Right cardiac atrium (tissue), 5 donors: ENCODE measurements at regions not wholly inside any gene's neighbourhood (a gene's known extent, or its start where the extent isn't known, plus 50 kb on each side); places are given as distances from the start of the nearest gene placed in this dataset.
"Not testable (repeated sequence)": the region's sequence is repeated elsewhere in the genome, so short reads cannot be mapped to it uniquely, and the experiment has no call there.

ENCODE experiments used
- ATAC-seq, 2 donors: fragments of 200-7000 bp; cut with Tn5 transposase; one replicate each; pipeline versions ENCODE4 v1.8.0 to v1.9.1; 2020; ENCODE audit warnings: moderate library complexity in 2 of 2, mild to moderate bottlenecking in 1 of 2
- DNase-seq, 3 donors: peaks; one replicate each; pipeline ENCODE4 v3.0.0-alpha.2; 2020
- H3K27ac ChIP-seq: one replicate; pipeline ENCODE4 v1.5.1; 2013; ENCODE audit warnings: mild to moderate bottlenecking, low read length, control low read depth, moderate library complexity
- H3K27me3 ChIP-seq: one replicate; pipeline ENCODE4 v1.6.1; 2013; ENCODE audit not compliant: control insufficient read depth, insufficient read depth
- H3K4me1 ChIP-seq: one replicate; pipeline ENCODE4 v1.6.1; 2013; ENCODE audit warnings: low read length; ENCODE audit not compliant: control insufficient read depth, insufficient read depth
- H3K4me3 ChIP-seq: one replicate; pipeline ENCODE4 v1.5.1; 2013; ENCODE audit warnings: low read length, control low read depth
- H3K9me3 ChIP-seq: one replicate; pipeline ENCODE4 v1.6.1; 2013; ENCODE audit warnings: low read length; ENCODE audit not compliant: control insufficient read depth
- WGBS: extraction: QIAGEN DNeasy Blood & Tissue Kit; methylation state at CpG from one replicate; pipeline ENCODE4 v1.1.7; 2013; 5-methylcytosine and 5-hydroxymethylcytosine counted together
- intact Hi-C, 4 donors: fragments of 100-400 bp; cut with DNase I; formaldehyde crosslinking; loops; one replicate each; pipeline versions ENCODE4 v1.11.0 to v1.14.0; 2022 to 2023
- donor health status: healthy with polysubstance abuse.
- donor health status: DM: no; HTN: yes; CAD: no.
- donor health status: DM: no; HTN: no; CAD: no.
- donor health status: DM: no; HTN: yes; CAD: no; lungs with severe emphysema.
- donor health status: DM: yes; HTN: yes; CAD: no.

GRCh38 chr13:109995578-109995977, 209.2 kb upstream of the IRS2 start:
- Histone ChIP-seq H3K27me3 (no peaks in the 10 kb centered on the region), H3K4me1 (no peaks in the 10 kb centered on the region), H3K9me3 (no peaks in the 10 kb centered on the region), H3K27ac (no peak overlapping the region), H3K4me3 (no peak overlapping the region)
- DNase-seq (no peak), ATAC-seq (no peak)
- WGBS = 94% methylated on average over 2 of the region's 2 CpGs
- intact Hi-C loops = no loop called here

- no peak overlapping the region for H3K27ac ChIP-seq
- no peak for ATAC-seq
- no peaks in the 10 kb centered on the region for H3K4me1 ChIP-seq
- H3K9me3 ChIP-seq = no peaks in the 10 kb centered on the region
- H3K4me3 ChIP-seq = no peak overlapping the region
- H3K27me3 ChIP-seq = no peaks in the 10 kb centered on the region
- intact Hi-C loops = no loop called here
- DNase-seq = no peak
- WGBS = 89% methylated on average over 6 of the region's 6 CpGs
These were observed 203.9 kb upstream of the IRS2 start for GRCh38 chr13:109990296-109990695.

DNA sequence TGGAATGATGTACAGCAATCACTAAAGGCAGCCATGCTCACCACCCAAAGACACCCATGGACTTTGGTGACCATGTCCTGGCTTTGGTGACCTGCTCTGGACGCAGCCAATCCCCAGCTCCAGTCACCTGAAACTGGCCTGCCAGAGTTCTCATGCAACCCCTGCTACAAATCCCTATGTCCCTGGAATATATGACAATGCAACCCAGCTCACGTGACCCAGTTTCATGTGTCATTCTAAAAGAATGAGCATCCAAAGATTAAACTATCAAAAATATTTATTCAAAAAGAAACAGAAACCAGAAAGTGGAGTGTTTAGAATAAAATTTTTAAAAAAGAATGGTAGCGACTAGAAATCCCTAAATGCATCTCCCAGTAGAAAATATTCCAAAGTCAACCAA, 203.3 kb upstream of the IRS2 start:
- DNase-seq = no peak
- Histone ChIP-seq H3K27ac (no peak overlapping the region), H3K9me3 (no peaks in the 10 kb centered on the region), H3K4me3 (no peak overlapping the region), H3K27me3 (no peaks in the 10 kb centered on the region), H3K4me1 (no peaks in the 10 kb centered on the region)
- intact Hi-C loops = no loop called here
- no peak for ATAC-seq
- WGBS = 82% methylated on average over 3 of the region's 3 CpGs

DNA sequence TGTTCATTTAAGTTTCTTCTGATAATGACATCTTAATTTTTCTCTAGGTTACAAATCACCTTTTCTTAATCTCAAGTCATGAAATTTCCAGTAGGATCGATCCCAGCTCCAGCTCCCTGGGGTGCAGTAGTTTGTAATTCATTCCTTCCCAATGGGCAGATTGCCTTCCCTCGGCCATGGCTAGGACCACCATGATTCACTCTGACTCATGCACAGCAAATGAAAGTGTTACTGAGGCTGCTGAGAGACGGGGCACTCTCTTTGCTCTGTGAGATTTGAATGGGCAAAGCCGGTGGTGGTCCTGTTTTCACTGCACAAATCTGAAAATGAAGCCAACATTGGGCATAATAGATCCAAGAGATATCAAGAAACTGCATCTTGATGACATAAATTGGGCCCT, 202.8 kb upstream of the IRS2 start:
- Histone ChIP-seq H3K27me3 (no peaks in the 10 kb centered on the region), H3K4me1 (no peaks in the 10 kb centered on the region), H3K27ac (no peak overlapping the region), H3K4me3 (no peak overlapping the region), H3K9me3 (no peaks in the 10 kb centered on the region)
- no peak for DNase-seq
- 82% methylated on average over 4 of the region's 4 CpGs for WGBS
- intact Hi-C loops = no loop called here
- ATAC-seq = no peak

GRCh38 chr13:109986851-109987250, 200.5 kb upstream of the IRS2 start:
- intact Hi-C loops = no loop called here
- no peak overlapping the region for H3K27ac ChIP-seq
- H3K27me3 ChIP-seq = no peaks in the 10 kb centered on the region
- H3K9me3 ChIP-seq = no peaks in the 10 kb centered on the region
- ATAC-seq = no peak
- H3K4me1 ChIP-seq = no peaks in the 10 kb centered on the region
- no peak overlapping the region for H3K4me3 ChIP-seq
- DNase-seq = no peak
- 97% methylated on average over 1 of the region's 1 CpG for WGBS

DNA sequence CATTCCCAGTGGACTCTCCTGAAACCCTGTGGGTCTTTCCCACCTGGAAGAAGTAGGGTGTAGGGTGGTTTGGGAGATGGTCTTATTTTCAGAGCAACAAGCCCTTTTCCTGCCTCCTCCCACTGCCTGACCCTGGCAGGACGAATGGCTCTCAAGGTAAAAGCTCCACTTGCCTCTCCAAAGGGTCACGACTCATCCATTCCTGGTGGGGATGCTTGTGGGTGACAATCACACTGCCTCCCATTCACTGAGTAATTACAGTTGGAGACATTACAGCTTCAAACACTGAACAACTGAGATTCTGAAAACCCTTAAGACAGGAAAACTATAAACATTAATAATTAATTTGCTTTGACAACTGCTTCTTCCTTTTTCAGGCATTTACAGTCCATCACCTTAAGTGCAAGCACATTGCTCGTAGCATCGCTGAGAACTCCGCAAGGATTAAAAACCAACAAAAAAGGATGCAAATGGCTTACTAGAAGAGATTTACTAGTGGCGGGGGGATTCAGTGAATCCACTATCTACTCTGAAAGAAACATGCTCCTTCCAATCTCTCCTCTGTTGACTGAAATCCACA, 199.6 kb upstream of the IRS2 start:
- H3K27me3 ChIP-seq = no peaks in the 10 kb centered on the region
- no peak for ATAC-seq
- no peak overlapping the region for H3K4me3 ChIP-seq
- H3K9me3 ChIP-seq = no peaks in the 10 kb centered on the region
- intact Hi-C loops = no loop called here
- WGBS = 90% methylated on average over 6 of the region's 6 CpGs
- no peak overlapping the region for H3K27ac ChIP-seq
- no peak for DNase-seq
- no peaks in the 10 kb centered on the region for H3K4me1 ChIP-seq

GRCh38 chr13:109983447-109983846, 197.1 kb upstream of the IRS2 start:
- no peak for DNase-seq

DNA sequence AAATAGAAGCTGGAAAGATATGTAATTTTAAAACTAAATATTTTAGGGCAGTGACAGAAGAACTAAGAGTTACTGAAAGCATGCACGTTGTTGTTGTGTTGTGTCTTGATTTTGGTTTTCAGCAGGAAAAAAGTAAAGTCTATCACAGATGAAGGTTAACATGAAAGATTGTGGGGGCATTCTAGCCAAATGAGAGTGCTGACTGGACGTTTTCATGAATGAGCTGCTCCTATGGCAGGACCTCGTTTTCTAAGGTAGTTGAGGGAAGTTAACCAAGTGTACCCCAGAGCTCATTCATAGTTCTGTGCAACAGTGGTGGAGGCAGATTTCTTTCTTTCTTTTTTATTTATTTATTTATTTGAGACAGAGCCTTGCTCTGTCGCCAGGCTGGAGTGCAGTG, 194.6 kb upstream of the IRS2 start:
- intact Hi-C loops = no loop called here
- Histone ChIP-seq H3K9me3 (no peaks in the 10 kb centered on the region), H3K4me1 (peaks cover 2% of the 10 kb centered on the region), H3K27me3 (no peaks in the 10 kb centered on the region), H3K27ac (no peak overlapping the region), H3K4me3 (no peak overlapping the region)
- ATAC-seq = no peak
- WGBS = 79% methylated on average over 4 of the region's 4 CpGs
- no peak for DNase-seq

More at GRCh38 chr13:109983447-109983846, 197.1 kb upstream of the IRS2 start:
- Histone ChIP-seq H3K4me3 (no peak overlapping the region), H3K27ac (no peak overlapping the region), H3K9me3 (no peaks in the 10 kb centered on the region), H3K4me1 (no peaks in the 10 kb centered on the region), H3K27me3 (no peaks in the 10 kb centered on the region)
- intact Hi-C loops = no loop called here
- 55% methylated on average over 7 of the region's 7 CpGs for WGBS
- ATAC-seq = no peak

DNA sequence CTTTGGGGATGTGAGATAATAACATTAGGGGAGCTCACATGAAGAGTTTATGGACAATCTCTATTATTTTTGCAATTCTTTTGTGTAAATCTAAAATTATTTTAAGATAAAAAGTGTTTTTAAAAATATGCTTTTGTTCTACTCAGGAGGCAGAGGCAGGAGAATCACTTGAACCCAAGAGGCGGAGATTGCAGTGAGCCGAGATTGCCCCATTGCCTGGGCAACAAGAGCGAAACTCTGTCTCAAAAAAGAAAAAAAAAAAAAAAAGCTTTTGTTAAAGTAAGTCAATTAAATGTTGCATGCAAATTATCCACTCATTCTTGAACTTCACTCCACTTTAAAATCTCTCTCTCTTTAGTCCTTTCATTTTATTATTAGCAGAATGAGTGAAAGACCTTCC, 193.3 kb upstream of the IRS2 start:
- H3K27me3 ChIP-seq, H3K4me3 ChIP-seq, intact Hi-C loops, H3K9me3 ChIP-seq, H3K4me1 ChIP-seq, H3K27ac ChIP-seq, ATAC-seq, DNase-seq: not testable (repeated sequence)
- 93% methylated on average over 3 of the region's 3 CpGs for WGBS

DNA sequence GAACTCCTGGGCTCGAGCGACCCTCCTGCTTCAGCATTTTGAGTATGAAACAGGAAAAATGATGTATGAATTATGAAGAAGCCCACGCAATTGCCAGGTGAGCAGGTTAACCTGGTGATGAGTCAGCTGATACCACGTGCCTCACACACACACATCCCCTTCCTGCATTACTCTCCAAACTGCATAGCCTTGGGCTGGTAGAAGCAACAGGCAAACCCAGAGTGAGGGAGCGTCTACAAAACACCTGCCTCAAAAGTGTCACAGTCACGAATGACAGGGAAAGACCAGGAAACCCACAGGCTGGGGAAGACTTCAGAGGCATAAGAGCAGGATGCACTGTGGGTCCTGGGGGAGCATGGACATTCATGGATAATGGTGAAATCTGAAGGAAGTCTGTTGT, 192.8 kb upstream of the IRS2 start:
- no peak for DNase-seq
- ATAC-seq = no peak
- no peaks in the 10 kb centered on the region for H3K27me3 ChIP-seq
- no peak overlapping the region for H3K27ac ChIP-seq
- peaks cover 2% of the 10 kb centered on the region for H3K4me1 ChIP-seq
- intact Hi-C loops = no loop called here
- no peaks in the 10 kb centered on the region for H3K9me3 ChIP-seq
- WGBS = 81% methylated on average over 6 of the region's 6 CpGs
- no peak overlapping the region for H3K4me3 ChIP-seq

DNA sequence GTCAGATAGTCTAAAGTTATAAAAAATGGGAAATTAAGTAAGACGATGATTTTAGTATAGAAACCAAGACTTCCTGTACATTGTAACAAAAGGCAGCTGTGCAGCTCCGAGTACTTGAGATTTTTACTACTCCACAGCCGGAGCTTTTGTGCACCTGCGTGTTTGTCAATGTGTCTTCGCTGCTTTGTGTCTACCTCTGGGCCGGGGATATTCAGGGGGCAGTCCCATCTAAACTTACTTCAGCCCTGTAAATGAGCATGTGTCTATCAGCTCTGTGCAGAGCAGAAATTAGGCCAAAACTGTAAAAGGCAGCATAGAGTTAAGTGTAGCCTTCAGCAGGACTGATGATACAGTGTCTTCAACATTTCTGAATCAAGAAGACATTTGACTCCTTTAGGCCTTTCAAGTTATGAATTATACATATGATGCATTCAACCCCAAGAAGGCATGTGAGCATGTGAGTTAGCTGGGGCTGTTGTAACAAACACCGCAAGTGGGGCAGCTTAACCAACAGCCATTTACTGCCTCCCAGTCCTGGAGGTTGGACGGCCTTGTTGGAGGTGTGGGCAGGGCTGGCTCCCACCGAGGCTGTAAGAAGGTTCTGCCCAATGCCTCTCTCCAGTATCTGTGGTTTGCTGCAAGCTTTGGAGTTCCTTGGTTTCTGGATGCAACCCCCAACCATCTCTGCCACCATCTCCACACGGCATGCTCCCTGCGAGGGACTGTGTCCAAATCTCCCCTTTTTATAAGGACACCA, 191.0 kb upstream of the IRS2 start:
- 84% methylated on average over 11 of the region's 11 CpGs for WGBS
- no peak overlapping the region for H3K27ac ChIP-seq
- H3K4me1 ChIP-seq = peaks cover 2% of the 10 kb centered on the region
- no peaks in the 10 kb centered on the region for H3K27me3 ChIP-seq
- intact Hi-C loops = no loop called here
- no peak overlapping the region for H3K4me3 ChIP-seq
- H3K9me3 ChIP-seq = no peaks in the 10 kb centered on the region
- DNase-seq (no peak), ATAC-seq (no peak)
